HepG2 (cell line): ENCODE measurements at regions not wholly inside any gene's neighbourhood (a gene's known extent, or its start where the extent isn't known, plus 50 kb on each side); places are given as distances from the start of the nearest gene placed in this dataset.

ENCODE experiments used
- ATAC-seq: fragments of 200-7000 bp; cut with Tn5 transposase; 3 replicates; pipeline ENCODE4 v1.9.1; 2020; ENCODE audit warnings: mild to moderate bottlenecking, moderate library complexity
- BruUV-seq: library from RNA; stranded (reverse); fragments of 400-500 nt; replicated peaks from 2 replicates; lab custom pipeline; 2021; lab: Mats Ljungman, UMichigan
- CTCF ChIA-PET: fragments of 300-600 bp; formaldehyde crosslinking; extraction: SDS; loops from one replicate; lab custom pipeline; 2021; ENCODE audit warnings: low total read pairs, inconsistent platforms, low intra/inter-chr PET ratio; lab: Yijun Ruan, JAX
- POLR2A ChIA-PET: fragments of 350-600 bp; sonication (Branson Sonifier 250); formaldehyde crosslinking; loops from one replicate; lab custom pipeline; 2020; ENCODE audit warnings: antibody characterized with exemption, inconsistent platforms; lab: Yijun Ruan, JAX
- DNase-seq: peaks from one replicate; pipeline ENCODE4 v3.0.0-alpha.2; 2015; ENCODE audit warnings: low spot score
- FAIRE-seq: peaks from 3 replicates; lab custom pipeline; 2011; peaks lifted over from hg19 to GRCh38; lab: Jason Lieb, UNC
- H2AFZ ChIP-seq: one replicate; pipeline ENCODE4 v1.6.1; 2011; ENCODE audit warnings: low read length, inconsistent platforms
- H3K27ac ChIP-seq: fragments of 300-600 bp; 3 replicates; pipeline ENCODE4 v1.8.0; 2011; ENCODE audit warnings: mixed run types, mild to moderate bottlenecking, mixed read lengths, low read length, inconsistent platforms; ENCODE audit not compliant: insufficient read depth; ENCODE audit errors: extremely low read length
- H3K27me3 ChIP-seq, 2 experiments: fragments of 200-600 bp in 1 of 2; 2 replicates in 1 of 2; 3 replicates in 1 of 2; pipeline versions ENCODE4 v1.6.0 to v1.8.0; 2011; ENCODE audit warnings: low read length in 2 of 2, mild to moderate bottlenecking in 2 of 2, moderate library complexity in 2 of 2, inconsistent platforms in 1 of 2; ENCODE audit not compliant: insufficient read depth in 2 of 2, control insufficient read depth in 1 of 2
- H3K36me3 ChIP-seq, 2 experiments: fragments of 200-600 bp in 1 of 2; replicated peaks in 1 of 2; 2 replicates in 1 of 2; 3 replicates in 1 of 2; pipeline versions ENCODE4 v1.5.1 to v1.8.0; 2011; ENCODE audit warnings: low read length in 2 of 2, inconsistent platforms in 1 of 2; ENCODE audit not compliant: insufficient read depth in 2 of 2, control insufficient read depth in 1 of 2
- H3K4me1 ChIP-seq: 2 replicates; pipeline ENCODE4 v1.5.1; 2012; ENCODE audit warnings: low read length, inconsistent platforms; ENCODE audit not compliant: insufficient read depth
- H3K4me2 ChIP-seq: 2 replicates; pipeline ENCODE4 v1.6.0; 2011; ENCODE audit warnings: low read depth, low read length, inconsistent platforms
- H3K4me3 ChIP-seq, 3 experiments: fragments of 200-600 bp in 1 of 3; sonication (generic), shearing (Covaris generic) in 1 of 3; replicated peaks in 1 of 3; 2 replicates each; pipeline ENCODE4 v1.5.1; 2011 to 2016; ENCODE audit warnings: low read length in 3 of 3, inconsistent platforms in 2 of 3, low read depth in 2 of 3, mild to moderate bottlenecking in 2 of 3, control low read depth in 1 of 3, mixed read lengths in 1 of 3; ENCODE audit not compliant: insufficient read depth in 1 of 3
- H3K79me2 ChIP-seq: one replicate; pipeline ENCODE4 v1.6.1; 2011; ENCODE audit warnings: low read length, inconsistent platforms; ENCODE audit not compliant: insufficient read depth
- H3K9ac ChIP-seq: 2 replicates; pipeline ENCODE4 v1.6.0; 2011; ENCODE audit warnings: mild to moderate bottlenecking, low read depth, low read length, inconsistent platforms; ENCODE audit not compliant: insufficient read depth
- H3K9me3 ChIP-seq: 2 replicates; pipeline ENCODE4 v1.5.1; 2012; ENCODE audit warnings: mild to moderate bottlenecking, low read length
- H4K20me1 ChIP-seq: 2 replicates; pipeline ENCODE4 v1.6.0; 2011; ENCODE audit warnings: inconsistent platforms, mild to moderate bottlenecking, low read length, moderate library complexity; ENCODE audit not compliant: insufficient read depth
- BRCA1 ChIP-seq: sonication (generic); formaldehyde crosslinking; IDR thresholded peaks from 2 replicates; pipeline ENCODE4 v1.4.0; 2020; ENCODE audit warnings: missing genetic modification reagents
- NR2F6 ChIP-seq, 2 experiments: IDR thresholded peaks; 2 replicates each; pipeline ENCODE4 v1.6.1; 2016; ENCODE audit warnings: antibody characterized with exemption in 1 of 2, mild to moderate bottlenecking in 1 of 2
- POLR2AphosphoS2 ChIP-seq: IDR thresholded peaks from 2 replicates; pipeline ENCODE4 v1.6.1; 2011; ENCODE audit warnings: low read depth, low read length, improper control_type of control experiment
- ZMYM3 ChIP-seq: sonication (generic); formaldehyde crosslinking; IDR thresholded peaks from 2 replicates; pipeline ENCODE4 v1.5.1; 2020; ENCODE audit warnings: mild to moderate bottlenecking, missing genetic modification reagents
- ZNF138 ChIP-seq: sonication (generic); formaldehyde crosslinking; IDR thresholded peaks from 2 replicates; pipeline ENCODE4 v1.5.0; 2020; ENCODE audit warnings: mild to moderate bottlenecking, low read depth, missing genetic modification reagents
- ZNF326 ChIP-seq: sonication (generic); formaldehyde crosslinking; IDR thresholded peaks from 2 replicates; pipeline ENCODE4 v1.4.0; 2020; ENCODE audit warnings: missing genetic modification reagents, borderline replicate concordance
- ZNF329 ChIP-seq: sonication (generic); formaldehyde crosslinking; IDR thresholded peaks from 2 replicates; pipeline ENCODE4 v1.9.0; 2021; ENCODE audit warnings: low read depth, mild to moderate bottlenecking, missing genetic modification reagents
- ZNF335 ChIP-seq: sonication (generic); formaldehyde crosslinking; IDR thresholded peaks from 2 replicates; pipeline ENCODE4 v1.4.0; 2020; ENCODE audit warnings: missing genetic modification reagents
- ZNF615 ChIP-seq: sonication (generic); formaldehyde crosslinking; IDR thresholded peaks from 2 replicates; pipeline ENCODE4 v1.5.0; 2020; ENCODE audit warnings: mild to moderate bottlenecking, missing genetic modification reagents, borderline replicate concordance
- in situ Hi-C: cut with HindIII; loops from 2 replicates; pipeline ENCODE4 v1.10.0; 2017; ENCODE audit warnings: low pct_unique_long_range_greater_than_20kb; ENCODE audit not compliant: extremely low pct_ligation_motif_present
- intact Hi-C: fragments of 100-400 bp; cut with micrococcal nuclease; formaldehyde crosslinking; loops from one replicate; pipeline ENCODE4 v1.10.0; 2022; ENCODE audit not compliant: unreplicated experiment
- TF ChIP-seq, protein P1 (sequence below): sonication (generic); formaldehyde crosslinking; IDR thresholded peaks from 2 replicates; pipeline ENCODE4 v1.5.1; 2020; ENCODE audit warnings: mild to moderate bottlenecking, missing genetic modification reagents, borderline replicate concordance
- TF ChIP-seq, protein P2 (sequence below), 2 experiments: fragments of 450-650 bp in 1 of 2; sonication (generic) in 1 of 2; formaldehyde crosslinking in 1 of 2; IDR thresholded peaks; 2 replicates each; pipeline versions ENCODE4 v1.6.1 to v1.8.0; 2016 to 2022; ENCODE audit warnings: antibody characterized with exemption in 1 of 2, mild to moderate bottlenecking in 1 of 2, missing genetic modification reagents in 1 of 2

- Histone ChIP-seq H3K4me1 (no peaks in the 10 kb centered on the region), H4K20me1 (no peaks in the 10 kb centered on the region), H3K36me3 (no peaks in the 10 kb centered on the region), H3K9ac (no peak overlapping the region), H2AFZ (no peak overlapping the region), H3K27me3 (no peaks in the 10 kb centered on the region), H3K9me3 (no peaks in the 10 kb centered on the region), H3K79me2 (no peaks in the 10 kb centered on the region), H3K27ac (no peak overlapping the region), H3K4me3 (no peak overlapping the region), H3K4me2 (no peak overlapping the region)
- no TSS peak for BruUV-seq
- intact Hi-C loops (no loop called here), in situ Hi-C loops (no loop called here)
- FAIRE-seq (no peak), ATAC-seq (no peak), DNase-seq (no peak)
- ChIA-PET CTCF (no interaction called here), POLR2A (no interaction called here)
- TF ChIP-seq, protein P1, sequence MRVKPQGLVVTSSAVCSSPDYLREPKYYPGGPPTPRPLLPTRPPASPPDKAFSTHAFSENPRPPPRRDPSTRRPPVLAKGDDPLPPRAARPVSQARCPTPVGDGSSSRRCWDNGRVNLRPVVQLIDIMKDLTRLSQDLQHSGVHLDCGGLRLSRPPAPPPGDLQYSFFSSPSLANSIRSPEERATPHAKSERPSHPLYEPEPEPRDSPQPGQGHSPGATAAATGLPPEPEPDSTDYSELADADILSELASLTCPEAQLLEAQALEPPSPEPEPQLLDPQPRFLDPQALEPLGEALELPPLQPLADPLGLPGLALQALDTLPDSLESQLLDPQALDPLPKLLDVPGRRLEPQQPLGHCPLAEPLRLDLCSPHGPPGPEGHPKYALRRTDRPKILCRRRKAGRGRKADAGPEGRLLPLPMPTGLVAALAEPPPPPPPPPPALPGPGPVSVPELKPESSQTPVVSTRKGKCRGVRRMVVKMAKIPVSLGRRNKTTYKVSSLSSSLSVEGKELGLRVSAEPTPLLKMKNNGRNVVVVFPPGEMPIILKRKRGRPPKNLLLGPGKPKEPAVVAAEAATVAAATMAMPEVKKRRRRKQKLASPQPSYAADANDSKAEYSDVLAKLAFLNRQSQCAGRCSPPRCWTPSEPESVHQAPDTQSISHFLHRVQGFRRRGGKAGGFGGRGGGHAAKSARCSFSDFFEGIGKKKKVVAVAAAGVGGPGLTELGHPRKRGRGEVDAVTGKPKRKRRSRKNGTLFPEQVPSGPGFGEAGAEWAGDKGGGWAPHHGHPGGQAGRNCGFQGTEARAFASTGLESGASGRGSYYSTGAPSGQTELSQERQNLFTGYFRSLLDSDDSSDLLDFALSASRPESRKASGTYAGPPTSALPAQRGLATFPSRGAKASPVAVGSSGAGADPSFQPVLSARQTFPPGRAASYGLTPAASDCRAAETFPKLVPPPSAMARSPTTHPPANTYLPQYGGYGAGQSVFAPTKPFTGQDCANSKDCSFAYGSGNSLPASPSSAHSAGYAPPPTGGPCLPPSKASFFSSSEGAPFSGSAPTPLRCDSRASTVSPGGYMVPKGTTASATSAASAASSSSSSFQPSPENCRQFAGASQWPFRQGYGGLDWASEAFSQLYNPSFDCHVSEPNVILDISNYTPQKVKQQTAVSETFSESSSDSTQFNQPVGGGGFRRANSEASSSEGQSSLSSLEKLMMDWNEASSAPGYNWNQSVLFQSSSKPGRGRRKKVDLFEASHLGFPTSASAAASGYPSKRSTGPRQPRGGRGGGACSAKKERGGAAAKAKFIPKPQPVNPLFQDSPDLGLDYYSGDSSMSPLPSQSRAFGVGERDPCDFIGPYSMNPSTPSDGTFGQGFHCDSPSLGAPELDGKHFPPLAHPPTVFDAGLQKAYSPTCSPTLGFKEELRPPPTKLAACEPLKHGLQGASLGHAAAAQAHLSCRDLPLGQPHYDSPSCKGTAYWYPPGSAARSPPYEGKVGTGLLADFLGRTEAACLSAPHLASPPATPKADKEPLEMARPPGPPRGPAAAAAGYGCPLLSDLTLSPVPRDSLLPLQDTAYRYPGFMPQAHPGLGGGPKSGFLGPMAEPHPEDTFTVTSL (CRISPR knock-in tag): no peak
- TF ChIP-seq ZMYM3 (no peak), BRCA1 (CRISPR knock-in tag) (no peak), NR2F6 (IDR thresholded peaks at IDR 0.05) (no peak), NR2F6 (CRISPR knock-in tag; IDR thresholded peaks at IDR 0.05) (no peak), POLR2AphosphoS2 (no peak), ZNF335 (CRISPR knock-in tag) (no peak), ZNF326 (no peak), ZNF615 (no peak), ZNF138 (CRISPR knock-in tag) (no peak), ZNF329 (CRISPR knock-in tag) (no peak)
- TF ChIP-seq, protein P2, sequence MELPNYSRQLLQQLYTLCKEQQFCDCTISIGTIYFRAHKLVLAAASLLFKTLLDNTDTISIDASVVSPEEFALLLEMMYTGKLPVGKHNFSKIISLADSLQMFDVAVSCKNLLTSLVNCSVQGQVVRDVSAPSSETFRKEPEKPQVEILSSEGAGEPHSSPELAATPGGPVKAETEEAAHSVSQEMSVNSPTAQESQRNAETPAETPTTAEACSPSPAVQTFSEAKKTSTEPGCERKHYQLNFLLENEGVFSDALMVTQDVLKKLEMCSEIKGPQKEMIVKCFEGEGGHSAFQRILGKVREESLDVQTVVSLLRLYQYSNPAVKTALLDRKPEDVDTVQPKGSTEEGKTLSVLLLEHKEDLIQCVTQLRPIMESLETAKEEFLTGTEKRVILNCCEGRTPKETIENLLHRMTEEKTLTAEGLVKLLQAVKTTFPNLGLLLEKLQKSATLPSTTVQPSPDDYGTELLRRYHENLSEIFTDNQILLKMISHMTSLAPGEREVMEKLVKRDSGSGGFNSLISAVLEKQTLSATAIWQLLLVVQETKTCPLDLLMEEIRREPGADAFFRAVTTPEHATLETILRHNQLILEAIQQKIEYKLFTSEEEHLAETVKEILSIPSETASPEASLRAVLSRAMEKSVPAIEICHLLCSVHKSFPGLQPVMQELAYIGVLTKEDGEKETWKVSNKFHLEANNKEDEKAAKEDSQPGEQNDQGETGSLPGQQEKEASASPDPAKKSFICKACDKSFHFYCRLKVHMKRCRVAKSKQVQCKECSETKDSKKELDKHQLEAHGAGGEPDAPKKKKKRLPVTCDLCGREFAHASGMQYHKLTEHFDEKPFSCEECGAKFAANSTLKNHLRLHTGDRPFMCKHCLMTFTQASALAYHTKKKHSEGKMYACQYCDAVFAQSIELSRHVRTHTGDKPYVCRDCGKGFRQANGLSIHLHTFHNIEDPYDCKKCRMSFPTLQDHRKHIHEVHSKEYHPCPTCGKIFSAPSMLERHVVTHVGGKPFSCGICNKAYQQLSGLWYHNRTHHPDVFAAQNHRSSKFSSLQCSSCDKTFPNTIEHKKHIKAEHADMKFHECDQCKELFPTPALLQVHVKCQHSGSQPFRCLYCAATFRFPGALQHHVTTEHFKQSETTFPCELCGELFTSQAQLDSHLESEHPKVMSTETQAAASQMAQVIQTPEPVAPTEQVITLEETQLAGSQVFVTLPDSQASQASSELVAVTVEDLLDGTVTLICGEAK (IDR thresholded peaks at IDR 0.05): no peak
- TF ChIP-seq, protein P2 (CRISPR knock-in tag; IDR thresholded peaks at IDR 0.05): no peak
These were observed 153.0 kb upstream of the DEFB112 start for GRCh38 chr6:50202766-50203165.
